Lower lobe of right lung (tissue), 2 donors: ENCODE measurements at regions not wholly inside any gene's neighbourhood (a gene's known extent, or its start where the extent isn't known, plus 50 kb on each side); places are given as distances from the start of the nearest gene placed in this dataset.

Source experiments
- ATAC-seq, 2 donors: fragments of 200-7000 bp; cut with Tn5 transposase; one replicate each; pipeline ENCODE4 v1.9.1; 2020 to 2022; ENCODE audit warnings: mild to moderate bottlenecking in 2 of 2, moderate library complexity in 2 of 2
- DNase-seq: peaks from one replicate; pipeline ENCODE4 v3.0.0-alpha.2; 2020
- H3K27ac ChIP-seq: fragments of 200-600 bp; one replicate; pipeline ENCODE4 v1.8.0; 2022
- H3K27me3 ChIP-seq: fragments of 200-600 bp; one replicate; pipeline ENCODE4 v1.8.0; 2022; ENCODE audit warnings: low read depth
- H3K36me3 ChIP-seq: fragments of 200-600 bp; one replicate; pipeline ENCODE4 v1.8.0; 2022; ENCODE audit warnings: mild to moderate bottlenecking
- H3K4me1 ChIP-seq: fragments of 200-600 bp; one replicate; pipeline ENCODE4 v1.8.0; 2022
- H3K4me3 ChIP-seq: fragments of 200-600 bp; one replicate; pipeline ENCODE4 v1.8.0; 2022; ENCODE audit warnings: mild to moderate bottlenecking
- H3K9me3 ChIP-seq: fragments of 200-600 bp; one replicate; pipeline ENCODE4 v1.8.0; 2022
- intact Hi-C: fragments of 100-400 bp; cut with DNase I; formaldehyde crosslinking; loops from one replicate; pipeline ENCODE4 v1.11.0; 2022
- TF ChIP-seq, protein P1 (sequence below): fragments of 200-600 bp; IDR thresholded peaks from one replicate; pipeline ENCODE4 v1.8.0; 2022; ENCODE audit warnings: antibody characterized with exemption, mild to moderate bottlenecking
- donor health status: DM: no; HTN: yes; CAD: no; lungs with severe emphysema.

- DNase-seq (no peak), ATAC-seq (no peak)
- Histone ChIP-seq H3K9me3 (no peaks in the 10 kb centered on the region), H3K4me1 (no peaks in the 10 kb centered on the region), H3K27me3 (no peaks in the 10 kb centered on the region), H3K36me3 (no peaks in the 10 kb centered on the region), H3K4me3 (no peak overlapping the region), H3K27ac (no peak overlapping the region)
- TF ChIP-seq, protein P1, sequence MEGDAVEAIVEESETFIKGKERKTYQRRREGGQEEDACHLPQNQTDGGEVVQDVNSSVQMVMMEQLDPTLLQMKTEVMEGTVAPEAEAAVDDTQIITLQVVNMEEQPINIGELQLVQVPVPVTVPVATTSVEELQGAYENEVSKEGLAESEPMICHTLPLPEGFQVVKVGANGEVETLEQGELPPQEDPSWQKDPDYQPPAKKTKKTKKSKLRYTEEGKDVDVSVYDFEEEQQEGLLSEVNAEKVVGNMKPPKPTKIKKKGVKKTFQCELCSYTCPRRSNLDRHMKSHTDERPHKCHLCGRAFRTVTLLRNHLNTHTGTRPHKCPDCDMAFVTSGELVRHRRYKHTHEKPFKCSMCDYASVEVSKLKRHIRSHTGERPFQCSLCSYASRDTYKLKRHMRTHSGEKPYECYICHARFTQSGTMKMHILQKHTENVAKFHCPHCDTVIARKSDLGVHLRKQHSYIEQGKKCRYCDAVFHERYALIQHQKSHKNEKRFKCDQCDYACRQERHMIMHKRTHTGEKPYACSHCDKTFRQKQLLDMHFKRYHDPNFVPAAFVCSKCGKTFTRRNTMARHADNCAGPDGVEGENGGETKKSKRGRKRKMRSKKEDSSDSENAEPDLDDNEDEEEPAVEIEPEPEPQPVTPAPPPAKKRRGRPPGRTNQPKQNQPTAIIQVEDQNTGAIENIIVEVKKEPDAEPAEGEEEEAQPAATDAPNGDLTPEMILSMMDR = no peak
- intact Hi-C loops = no loop called here
These were observed 186.1 kb upstream of the IZUMO3 start for GRCh38 chr9:24731754-24732153.

DNA sequence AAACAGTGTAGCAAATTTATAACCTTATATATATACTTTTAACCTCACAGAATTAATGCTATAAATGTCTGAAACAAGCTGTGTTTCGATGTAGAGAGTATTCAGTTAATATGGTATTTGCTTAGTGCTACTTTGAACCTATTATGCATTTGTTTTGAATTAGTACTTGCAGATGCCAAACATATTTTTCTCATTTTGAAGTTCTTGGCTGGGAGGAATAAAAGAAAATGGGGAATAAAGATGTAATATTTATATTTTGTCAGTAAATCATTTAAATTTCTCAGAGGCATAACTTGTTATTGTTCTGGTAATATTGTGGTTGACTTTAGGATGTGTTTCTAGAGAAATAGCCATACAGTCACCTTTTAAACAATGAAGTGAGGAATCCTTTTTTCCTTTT, 175.9 kb upstream of the IZUMO3 start:
- Histone ChIP-seq H3K9me3 (no peaks in the 10 kb centered on the region), H3K27me3 (no peaks in the 10 kb centered on the region), H3K27ac (no peak overlapping the region), H3K4me1 (no peaks in the 10 kb centered on the region), H3K4me3 (no peak overlapping the region), H3K36me3 (no peaks in the 10 kb centered on the region)
- TF ChIP-seq, protein P1 = no peak
- DNase-seq (no peak), ATAC-seq (no peak)
- intact Hi-C loops = no loop called here

DNA sequence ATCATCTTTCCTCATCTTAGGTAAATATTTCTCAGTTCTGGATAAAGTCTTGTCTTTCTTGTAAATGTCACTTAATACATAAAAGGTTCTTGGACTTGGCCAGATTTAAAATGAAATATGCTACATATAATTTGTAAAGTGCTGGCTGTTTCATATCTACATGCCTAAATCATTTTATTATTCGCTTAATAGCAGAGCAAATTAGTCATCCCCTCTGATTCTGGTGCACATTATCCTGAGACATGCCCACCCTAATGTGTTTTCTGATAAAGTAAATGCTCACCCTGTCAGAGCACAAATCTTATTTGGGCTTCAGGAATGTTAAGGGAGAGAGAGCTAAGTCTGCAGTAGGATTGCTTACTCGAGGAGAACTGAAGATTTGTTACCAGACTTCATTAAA, 166.5 kb upstream of the IZUMO3 start:
- H3K27ac ChIP-seq = no peak overlapping the region
- TF ChIP-seq, protein P1 = no peak
- no peaks in the 10 kb centered on the region for H3K4me1 ChIP-seq
- H3K36me3 ChIP-seq = no peaks in the 10 kb centered on the region
- no peak for ATAC-seq
- intact Hi-C loops = no loop called here
- no peak for DNase-seq
- H3K9me3 ChIP-seq = no peaks in the 10 kb centered on the region
- H3K4me3 ChIP-seq = no peak overlapping the region
- H3K27me3 ChIP-seq = no peaks in the 10 kb centered on the region

- Histone ChIP-seq H3K36me3 (no peaks in the 10 kb centered on the region), H3K4me1 (no peaks in the 10 kb centered on the region), H3K27me3 (no peaks in the 10 kb centered on the region), H3K9me3 (no peaks in the 10 kb centered on the region), H3K4me3 (no peak overlapping the region), H3K27ac (no peak overlapping the region)
- ATAC-seq (no peak), DNase-seq (no peak)
- TF ChIP-seq, protein P1 = no peak
- intact Hi-C loops = no loop called here
These were observed 163.1 kb upstream of the IZUMO3 start for GRCh38 chr9:24708814-24709213.

DNA sequence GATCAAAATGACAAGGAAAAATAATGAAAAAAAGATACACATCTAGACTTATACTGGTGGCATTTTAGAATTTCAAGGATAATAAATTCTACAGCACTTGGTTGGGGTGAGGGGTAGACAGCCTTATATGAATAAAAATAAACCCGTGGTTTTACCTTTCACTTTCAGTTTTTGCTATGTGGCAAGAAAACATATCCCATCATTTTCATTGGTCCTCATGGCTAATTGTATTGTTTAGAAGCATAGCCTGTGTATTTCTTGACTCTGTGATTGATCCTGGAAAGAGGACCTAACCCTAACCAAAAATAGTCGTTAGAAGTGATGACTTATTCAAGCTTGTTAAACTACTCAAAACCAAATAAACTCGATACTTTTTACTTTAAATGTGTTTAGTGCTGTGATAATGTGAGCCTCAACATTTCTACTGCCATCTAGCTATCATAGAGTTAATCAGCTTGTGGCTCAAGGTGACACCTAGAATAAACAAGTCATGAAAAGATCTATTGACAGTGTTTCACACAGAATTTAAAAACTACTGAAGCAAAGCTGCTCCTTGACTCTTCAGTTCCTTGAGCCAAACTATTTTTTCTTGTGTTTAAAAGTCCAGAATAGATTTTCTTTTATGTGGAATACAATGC, 153.3 kb upstream of the IZUMO3 start:
- Histone ChIP-seq H3K27me3 (no peaks in the 10 kb centered on the region), H3K4me1 (no peaks in the 10 kb centered on the region), H3K9me3 (no peaks in the 10 kb centered on the region), H3K27ac (no peak overlapping the region), H3K36me3 (no peaks in the 10 kb centered on the region), H3K4me3 (no peak overlapping the region)
- TF ChIP-seq, protein P1 = no peak
- no peak for DNase-seq
- no peak for ATAC-seq
- intact Hi-C loops = no loop called here
